ENCODE measurements at regions not wholly inside any gene's neighbourhood (a gene's known extent, or its start where the extent isn't known, plus 50 kb on each side); places are given as distances from the start of the nearest gene placed in this dataset.

GRCh38 chr6:104251651-104252050 lies 608.1 kb downstream of the HACE1 start:
- no peak for TF ChIP-seq CTCF (conservative IDR thresholded peaks at IDR 0.05 in 1 of 2, IDR thresholded peaks at IDR 0.05 in 1 of 2; ENCODE audit: extremely low read depth in 1 of 2, insufficient read depth in 1 of 2, low read depth in 1 of 2, low read length in 2 of 2)
- TF ChIP-seq EZH2 (IDR thresholded peaks at IDR 0.05; ENCODE audit: borderline replicate concordance, low read length) = no peak
